ENCODE measurements at regions not wholly inside any gene's neighbourhood (a gene's known extent, or its start where the extent isn't known, plus 50 kb on each side); places are given as distances from the start of the nearest gene placed in this dataset.

DNA sequence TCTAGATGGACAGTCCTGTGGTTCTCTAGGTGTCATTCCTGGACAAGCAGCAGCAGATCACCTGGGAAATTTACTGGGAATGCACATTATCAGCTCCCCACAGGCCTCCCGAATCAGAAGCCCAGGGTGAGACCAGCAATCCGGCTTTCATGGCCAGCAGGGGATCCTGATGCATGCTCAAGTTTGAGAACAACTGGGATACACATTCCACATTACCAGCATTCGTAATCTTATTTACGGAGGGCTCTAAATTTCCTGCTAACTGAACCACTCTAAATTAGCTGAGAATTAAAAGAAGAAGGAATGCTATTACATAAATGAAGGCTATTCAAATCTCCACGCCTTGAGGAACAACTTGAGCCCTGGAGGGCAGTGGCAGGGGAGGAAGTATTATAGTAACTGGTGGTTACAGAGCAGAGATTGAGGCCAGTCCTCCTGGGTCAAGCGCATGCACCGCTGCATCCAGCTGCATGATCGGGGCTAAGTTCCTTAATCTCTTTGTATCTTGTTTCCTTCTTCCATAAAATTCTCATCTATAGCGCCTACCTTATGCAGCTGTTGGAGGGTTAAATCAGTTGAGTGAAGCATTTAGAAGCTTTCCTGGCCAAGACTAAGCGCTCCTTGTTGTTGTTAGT, 403.7 kb downstream of the CDH26 start:
- Histone ChIP-seq H3K9ac (ENCODE audit: low read length) (no peak overlapping the region), H3K27me3 (ENCODE audit: control insufficient read depth, insufficient read depth, low read length) (no peaks in the 10 kb centered on the region), H3K9me3 (ENCODE audit: control insufficient read depth, low read length) (no peaks in the 10 kb centered on the region), H3K4me1 (ENCODE audit: control insufficient read depth, insufficient read depth, low read length) (no peaks in the 10 kb centered on the region), H3K36me3 (ENCODE audit: control insufficient read depth, insufficient read depth, low read length) (no peaks in the 10 kb centered on the region), H3K4me3 (ENCODE audit: low read length) (no peak overlapping the region)

DNA sequence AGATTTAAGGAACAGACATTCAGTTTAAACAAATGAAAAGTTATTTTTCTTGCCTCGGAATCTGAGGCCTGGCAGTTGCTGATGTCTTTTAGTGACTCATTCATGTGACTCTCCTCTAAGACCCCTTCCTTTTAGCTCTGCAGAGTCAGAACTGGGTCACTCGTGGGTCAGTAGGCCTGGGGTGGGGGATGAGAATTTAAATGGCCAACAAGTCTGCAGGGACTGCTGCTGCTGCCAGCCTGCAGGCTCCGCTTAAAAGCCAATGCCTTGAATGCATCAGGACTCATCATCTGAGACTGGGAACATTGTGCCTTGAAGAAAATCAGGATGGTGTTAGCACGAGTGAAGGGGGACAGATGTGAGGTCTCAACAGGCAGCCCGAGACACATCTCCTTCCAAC, 404.3 kb downstream of the CDH26 start:
- no peaks in the 10 kb centered on the region for H3K27me3 ChIP-seq (ENCODE audit: control insufficient read depth, insufficient read depth, low read length)
- no peaks in the 10 kb centered on the region for H3K4me1 ChIP-seq (ENCODE audit: control insufficient read depth, insufficient read depth, low read length)
- H3K9me3 ChIP-seq (ENCODE audit: control insufficient read depth, low read length), result no peaks in the 10 kb centered on the region
- H3K9ac ChIP-seq (ENCODE audit: low read length), result no peak overlapping the region
- no peak overlapping the region for H3K4me3 ChIP-seq (ENCODE audit: low read length)
- H3K36me3 ChIP-seq (ENCODE audit: control insufficient read depth, insufficient read depth, low read length), result no peaks in the 10 kb centered on the region

DNA sequence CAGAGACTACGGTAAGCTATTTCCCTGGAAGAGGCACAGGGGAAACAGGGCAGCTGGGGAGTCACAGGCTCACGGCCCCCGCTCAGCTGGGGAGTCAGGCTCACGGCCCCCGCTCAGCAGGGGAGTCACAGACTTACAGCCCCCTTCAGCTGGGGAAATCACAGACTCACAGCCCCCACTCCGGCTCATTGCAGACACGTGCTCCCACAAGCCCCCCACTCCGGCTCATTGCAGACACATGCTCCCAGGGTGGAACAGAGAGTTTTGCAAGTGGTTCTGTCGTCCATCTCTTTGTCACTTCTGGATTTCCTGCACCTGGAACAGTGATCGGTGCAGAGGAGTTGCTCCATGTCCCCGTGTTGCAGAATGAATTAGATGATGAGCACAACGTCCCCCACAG, 405.5 kb downstream of the CDH26 start:
- Histone ChIP-seq H3K36me3 (ENCODE audit: control insufficient read depth, insufficient read depth, low read length) (no peaks in the 10 kb centered on the region), H3K9me3 (ENCODE audit: control insufficient read depth, low read length) (no peaks in the 10 kb centered on the region), H3K4me3 (ENCODE audit: low read length) (no peak overlapping the region), H3K27me3 (ENCODE audit: control insufficient read depth, insufficient read depth, low read length) (no peaks in the 10 kb centered on the region), H3K9ac (ENCODE audit: low read length) (no peak overlapping the region), H3K4me1 (ENCODE audit: control insufficient read depth, insufficient read depth, low read length) (no peaks in the 10 kb centered on the region)

DNA sequence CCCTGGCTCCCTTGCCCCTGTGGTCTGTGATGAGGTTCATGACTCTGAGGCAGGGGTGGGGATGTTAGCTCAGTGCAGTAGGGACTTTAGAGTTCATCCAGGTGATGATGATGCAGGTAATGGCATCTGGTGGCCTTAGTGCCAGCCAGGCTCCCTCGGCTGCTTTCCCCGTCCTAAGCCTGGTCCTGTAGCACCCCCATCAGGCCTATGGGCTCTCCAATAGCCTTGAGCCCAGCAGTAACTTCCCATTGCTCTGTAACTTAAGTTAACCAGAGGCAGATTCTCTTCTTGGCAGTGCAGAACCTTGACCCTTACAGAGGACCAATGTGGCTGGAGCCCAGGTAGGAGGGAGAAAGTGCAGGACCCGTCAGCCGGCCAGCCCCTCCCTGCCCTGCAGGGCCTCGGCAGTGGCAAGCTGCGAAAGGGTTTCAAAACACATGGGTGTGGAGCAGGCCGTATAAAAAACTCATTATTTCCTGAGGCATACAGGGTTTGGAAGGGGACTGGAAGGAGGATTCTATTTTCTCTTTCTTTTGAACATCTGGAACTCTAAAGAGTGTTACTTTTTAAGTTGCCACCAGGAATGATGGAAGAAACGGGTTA, 406.9 kb downstream of the CDH26 start:
- no peaks in the 10 kb centered on the region for H3K36me3 ChIP-seq (ENCODE audit: control insufficient read depth, insufficient read depth, low read length)
- no peak overlapping the region for H3K4me3 ChIP-seq (ENCODE audit: low read length)
- H3K9ac ChIP-seq (ENCODE audit: low read length), result no peak overlapping the region
- H3K9me3 ChIP-seq (ENCODE audit: control insufficient read depth, low read length), result no peaks in the 10 kb centered on the region
- no peaks in the 10 kb centered on the region for H3K27me3 ChIP-seq (ENCODE audit: control insufficient read depth, insufficient read depth, low read length)
- H3K4me1 ChIP-seq (ENCODE audit: control insufficient read depth, insufficient read depth, low read length), result no peaks in the 10 kb centered on the region

GRCh38 chr20:60365882-60366281, 407.7 kb downstream of the CDH26 start:
- H3K9ac ChIP-seq (ENCODE audit: low read length), result no peak overlapping the region
- H3K27me3 ChIP-seq (ENCODE audit: control insufficient read depth, insufficient read depth, low read length), result no peaks in the 10 kb centered on the region
- no peak overlapping the region for H3K4me3 ChIP-seq (ENCODE audit: low read length)
- no peaks in the 10 kb centered on the region for H3K4me1 ChIP-seq (ENCODE audit: control insufficient read depth, insufficient read depth, low read length)
- H3K9me3 ChIP-seq (ENCODE audit: control insufficient read depth, low read length), result no peaks in the 10 kb centered on the region
- no peaks in the 10 kb centered on the region for H3K36me3 ChIP-seq (ENCODE audit: control insufficient read depth, insufficient read depth, low read length)

GRCh38 chr20:60371384-60371783, 413.2 kb downstream of the CDH26 start:
- H3K36me3 ChIP-seq (ENCODE audit: control insufficient read depth, insufficient read depth, low read length), result no peaks in the 10 kb centered on the region

GRCh38 chr20:60372275-60372674, 414.1 kb downstream of the CDH26 start:
- peaks cover 4% of the 10 kb centered on the region for H3K4me1 ChIP-seq (ENCODE audit: control insufficient read depth, insufficient read depth, low read length)
- no peaks in the 10 kb centered on the region for H3K9me3 ChIP-seq (ENCODE audit: control insufficient read depth, low read length)
- H3K9ac ChIP-seq (ENCODE audit: low read length), result no peak overlapping the region
- H3K36me3 ChIP-seq (ENCODE audit: control insufficient read depth, insufficient read depth, low read length), result no peaks in the 10 kb centered on the region
- H3K27me3 ChIP-seq (ENCODE audit: control insufficient read depth, insufficient read depth, low read length), result no peaks in the 10 kb centered on the region
- H3K4me3 ChIP-seq (ENCODE audit: low read length), result no peak overlapping the region

More at GRCh38 chr20:60371384-60371783, 413.2 kb downstream of the CDH26 start:
- Histone ChIP-seq H3K9me3 (ENCODE audit: control insufficient read depth, low read length) (no peaks in the 10 kb centered on the region), H3K27me3 (ENCODE audit: control insufficient read depth, insufficient read depth, low read length) (no peaks in the 10 kb centered on the region), H3K9ac (ENCODE audit: low read length) (no peak overlapping the region), H3K4me1 (ENCODE audit: control insufficient read depth, insufficient read depth, low read length) (peaks cover 4% of the 10 kb centered on the region), H3K4me3 (ENCODE audit: low read length) (no peak overlapping the region)

DNA sequence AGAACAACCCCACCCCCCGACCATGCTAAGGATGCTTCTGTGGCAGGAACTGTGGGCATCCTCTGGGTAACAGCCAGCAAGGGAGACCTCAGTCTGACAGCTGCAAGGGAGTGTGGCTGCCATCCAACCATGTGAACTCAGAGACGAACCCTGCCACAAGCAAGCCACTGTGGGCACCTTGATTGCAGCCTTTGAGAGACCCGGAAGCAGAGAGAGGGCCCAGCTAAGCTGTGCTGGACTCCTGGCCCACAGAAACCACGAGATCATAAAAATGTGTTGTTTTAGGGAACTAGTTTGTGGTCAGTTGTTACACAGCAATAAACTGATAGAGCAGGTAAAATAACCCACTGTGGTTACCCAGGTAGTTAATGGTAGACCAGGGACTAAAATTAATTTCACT, 414.6 kb downstream of the CDH26 start:
- H3K27me3 ChIP-seq (ENCODE audit: control insufficient read depth, insufficient read depth, low read length), result no peaks in the 10 kb centered on the region
- no peaks in the 10 kb centered on the region for H3K36me3 ChIP-seq (ENCODE audit: control insufficient read depth, insufficient read depth, low read length)
- no peaks in the 10 kb centered on the region for H3K9me3 ChIP-seq (ENCODE audit: control insufficient read depth, low read length)
- H3K9ac ChIP-seq (ENCODE audit: low read length), result no peak overlapping the region
- H3K4me3 ChIP-seq (ENCODE audit: low read length), result no peak overlapping the region
- H3K4me1 ChIP-seq (ENCODE audit: control insufficient read depth, insufficient read depth, low read length), result peaks cover 4% of the 10 kb centered on the region

- H3K36me3 ChIP-seq (ENCODE audit: control insufficient read depth, insufficient read depth, low read length), result no peaks in the 10 kb centered on the region
- H3K4me3 ChIP-seq (ENCODE audit: low read length), result no peak overlapping the region
- H3K9me3 ChIP-seq (ENCODE audit: control insufficient read depth, low read length), result no peaks in the 10 kb centered on the region
- H3K27me3 ChIP-seq (ENCODE audit: control insufficient read depth, insufficient read depth, low read length), result no peaks in the 10 kb centered on the region
- no peak overlapping the region for H3K9ac ChIP-seq (ENCODE audit: low read length)
- H3K4me1 ChIP-seq (ENCODE audit: control insufficient read depth, insufficient read depth, low read length), result no peaks in the 10 kb centered on the region
Measured at GRCh38 chr20:60378620-60379019, 420.4 kb downstream of the CDH26 start.

GRCh38 chr20:60381643-60382400, 423.6 kb downstream of the CDH26 start:
- no peak overlapping the region for H3K9ac ChIP-seq (ENCODE audit: low read length)
- H3K27me3 ChIP-seq (ENCODE audit: control insufficient read depth, insufficient read depth, low read length), result no peaks in the 10 kb centered on the region

GRCh38 chr20:60389441-60389840, 431.2 kb downstream of the CDH26 start:
- Histone ChIP-seq H3K9ac (ENCODE audit: low read length) (no peak overlapping the region), H3K4me1 (ENCODE audit: control insufficient read depth, insufficient read depth, low read length) (no peaks in the 10 kb centered on the region), H3K9me3 (ENCODE audit: control insufficient read depth, low read length) (no peaks in the 10 kb centered on the region), H3K27me3 (ENCODE audit: control insufficient read depth, insufficient read depth, low read length) (no peaks in the 10 kb centered on the region), H3K36me3 (ENCODE audit: control insufficient read depth, insufficient read depth, low read length) (no peaks in the 10 kb centered on the region), H3K4me3 (ENCODE audit: low read length) (no peak overlapping the region)

More at GRCh38 chr20:60381643-60382400, 423.6 kb downstream of the CDH26 start:
- Histone ChIP-seq H3K36me3 (ENCODE audit: control insufficient read depth, insufficient read depth, low read length) (no peaks in the 10 kb centered on the region), H3K9me3 (ENCODE audit: control insufficient read depth, low read length) (no peaks in the 10 kb centered on the region), H3K4me3 (ENCODE audit: low read length) (no peak overlapping the region), H3K4me1 (ENCODE audit: control insufficient read depth, insufficient read depth, low read length) (no peaks in the 10 kb centered on the region)

GRCh38 chr20:60389882-60390281, 431.7 kb downstream of the CDH26 start:
- Histone ChIP-seq H3K9ac (ENCODE audit: low read length) (no peak overlapping the region), H3K36me3 (ENCODE audit: control insufficient read depth, insufficient read depth, low read length) (no peaks in the 10 kb centered on the region), H3K4me3 (ENCODE audit: low read length) (no peak overlapping the region), H3K9me3 (ENCODE audit: control insufficient read depth, low read length) (no peaks in the 10 kb centered on the region), H3K4me1 (ENCODE audit: control insufficient read depth, insufficient read depth, low read length) (no peaks in the 10 kb centered on the region), H3K27me3 (ENCODE audit: control insufficient read depth, insufficient read depth, low read length) (no peaks in the 10 kb centered on the region)
